ENCODE measurements at regions not wholly inside any gene's neighbourhood (a gene's known extent, or its start where the extent isn't known, plus 50 kb on each side); places are given as distances from the start of the nearest gene placed in this dataset.
"Not testable (repeated sequence)": the region's sequence is repeated elsewhere in the genome, so short reads cannot be mapped to it uniquely, and the experiment has no call there.

DNA sequence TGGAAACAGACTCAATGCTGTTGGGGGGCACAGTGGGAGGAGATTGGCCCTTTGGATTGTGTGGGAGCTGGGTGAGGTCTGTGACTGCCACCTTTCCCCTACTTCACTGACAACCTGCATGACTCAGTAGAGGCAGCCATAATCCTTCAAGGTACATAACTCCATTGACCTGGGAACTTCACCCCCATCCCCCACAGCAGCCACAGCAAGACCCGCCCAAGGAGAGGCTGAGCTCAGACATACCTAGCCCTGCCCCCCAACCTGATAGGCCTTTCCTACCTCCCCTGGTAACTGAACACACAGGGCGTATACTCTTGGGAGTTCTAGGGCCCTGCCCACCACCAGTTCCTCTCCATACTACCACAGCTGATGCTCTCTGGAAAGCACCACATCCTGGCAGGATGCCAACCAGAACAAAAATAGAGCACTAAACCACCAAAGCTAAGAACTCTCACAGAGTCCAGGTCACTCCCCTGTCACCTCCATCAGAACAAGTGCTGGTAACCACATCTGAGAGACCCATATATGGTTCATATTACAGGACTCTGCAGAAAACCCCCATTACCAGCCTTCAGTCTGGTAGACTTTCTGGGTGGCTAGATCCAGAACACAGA lies 703.9 kb downstream of the FSCB start:
- DNase-seq = no peak

DNA sequence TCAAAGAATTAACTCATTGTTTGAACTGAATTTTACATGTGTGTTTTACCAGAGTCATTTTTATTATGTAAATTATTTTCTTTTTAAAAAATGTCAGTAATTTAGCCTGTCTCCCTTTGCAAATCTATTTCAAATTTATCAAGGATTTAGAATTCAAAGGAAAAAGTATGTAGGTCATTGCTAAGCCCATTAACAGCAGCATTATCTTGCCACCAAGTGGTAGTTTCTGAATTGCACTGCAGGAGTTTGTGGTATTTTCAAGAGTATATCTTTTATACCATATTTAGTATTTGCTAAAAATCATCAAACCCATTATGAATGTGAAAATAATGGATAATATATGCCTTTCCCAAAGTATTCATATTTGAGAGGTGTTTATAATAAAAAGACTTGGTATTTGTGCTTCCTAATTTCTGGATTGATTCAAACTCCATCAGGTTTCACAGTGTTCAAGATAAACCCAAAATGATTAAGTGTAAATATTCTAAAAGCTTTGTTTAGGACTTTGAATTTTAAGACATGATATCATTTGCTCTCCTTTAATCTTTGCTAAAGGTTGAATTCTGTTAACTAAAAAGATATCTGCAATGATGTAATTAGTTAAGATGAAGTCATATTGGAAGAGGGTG lies 711.4 kb downstream of the FSCB start:
- no peak for DNase-seq

DNA sequence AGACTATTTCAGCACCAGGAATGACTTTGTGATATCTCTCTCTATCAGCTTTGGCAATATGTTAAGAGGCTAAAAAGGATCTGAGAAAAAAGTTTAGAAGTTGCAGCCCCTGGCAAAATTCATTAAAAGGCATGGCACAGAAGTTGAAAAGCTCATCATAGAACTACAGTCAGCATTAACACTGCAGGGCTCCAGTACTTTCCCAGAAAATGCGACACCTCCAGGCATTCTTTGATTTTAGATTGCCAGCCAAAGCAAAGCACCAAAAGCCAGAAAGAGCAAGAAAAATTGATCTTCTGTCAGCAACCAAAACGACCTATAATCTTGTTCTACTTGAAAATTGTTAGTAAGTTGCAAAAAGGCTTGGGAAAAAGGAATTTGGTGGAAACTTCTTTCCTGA lies 713.5 kb downstream of the FSCB start:
- DNase-seq = no peak

DNA sequence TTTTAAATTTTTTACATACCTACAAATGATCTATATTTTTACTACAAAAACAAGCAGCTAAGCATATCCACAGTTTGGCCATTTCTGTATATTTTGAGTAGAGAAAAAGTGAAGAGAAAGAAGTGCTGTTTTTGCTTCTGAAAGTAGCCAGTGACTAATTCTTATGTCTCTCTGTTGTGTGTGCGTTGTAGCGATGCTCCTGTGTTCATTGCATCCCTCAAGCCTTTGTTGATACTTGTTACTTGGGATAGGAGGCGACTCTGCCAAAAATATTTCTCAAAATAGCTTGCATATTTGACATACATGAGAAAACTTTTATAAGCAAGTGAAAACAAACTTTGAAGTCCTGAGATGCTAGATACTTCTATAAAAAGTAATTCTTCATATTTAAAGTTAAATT lies 714.1 kb downstream of the FSCB start:
- no peak for DNase-seq

DNA sequence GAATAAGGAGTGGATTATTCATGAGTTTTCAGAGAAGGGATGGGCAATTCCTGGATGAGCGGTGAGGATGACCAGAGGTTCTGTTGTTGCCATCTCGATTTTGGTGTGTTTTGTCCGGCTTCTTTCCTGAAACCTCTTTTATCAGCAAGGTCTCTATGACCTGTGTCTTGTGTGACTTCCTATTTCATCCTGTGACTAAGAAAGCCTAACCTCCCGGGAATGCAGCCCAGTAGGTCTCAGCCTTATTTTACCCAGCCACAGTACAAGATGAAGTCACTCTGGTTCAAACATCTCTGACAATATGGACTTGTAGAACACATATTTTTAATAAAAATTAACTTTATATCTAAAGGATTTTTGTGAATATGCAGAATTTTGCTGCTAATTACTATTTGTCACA lies 716.4 kb downstream of the FSCB start:
- DNase-seq = no peak

GRCh38 chr14:43789458-43789857 lies 717.6 kb downstream of the FSCB start:
- no peak for DNase-seq

- no peak for DNase-seq
Measured at GRCh38 chr14:43786066-43786762, 720.9 kb downstream of the FSCB start.

GRCh38 chr14:43784432-43784831 lies 722.7 kb downstream of the FSCB start:
- DNase-seq = not testable (repeated sequence)

- no peak for DNase-seq
Measured at GRCh38 chr14:43778937-43779639, 728.0 kb downstream of the FSCB start.

DNA sequence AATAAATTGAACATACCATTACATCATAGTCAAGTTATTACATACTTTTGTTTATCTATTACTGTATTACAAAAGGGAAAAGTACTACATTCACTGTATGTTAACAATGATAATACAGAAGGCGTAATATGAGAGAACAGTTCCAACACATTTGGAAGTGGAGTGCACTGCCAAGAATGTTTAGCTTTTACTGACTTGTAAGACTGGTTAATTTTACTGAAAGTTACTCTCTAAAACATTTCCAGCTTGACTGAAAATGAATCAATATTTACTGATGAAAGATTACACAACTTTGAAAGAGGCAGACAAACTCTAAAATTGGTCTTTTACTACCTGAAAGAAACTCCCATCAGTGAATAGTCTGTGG lies 728.5 kb downstream of the FSCB start:
- no peak for DNase-seq

DNA sequence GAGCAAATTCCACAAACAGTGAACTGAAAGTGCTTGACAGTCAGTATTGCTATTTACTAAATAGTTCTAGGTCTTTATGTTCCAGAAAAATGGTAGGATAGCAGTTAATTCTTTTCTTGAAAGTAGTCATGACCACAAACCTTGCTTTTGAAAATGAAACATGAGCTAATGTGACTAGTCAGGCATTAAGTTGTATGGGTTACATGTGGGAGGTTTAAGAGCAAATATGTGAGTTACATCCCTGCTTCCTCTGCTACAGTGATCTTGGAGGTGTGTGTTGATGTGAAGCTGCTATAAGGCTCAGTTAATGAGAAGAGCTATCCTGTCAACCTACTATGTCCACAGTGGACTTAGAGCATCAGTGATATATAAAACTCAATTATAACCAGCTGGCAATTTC lies 741.6 kb downstream of the FSCB start:
- DNase-seq = no peak

DNA sequence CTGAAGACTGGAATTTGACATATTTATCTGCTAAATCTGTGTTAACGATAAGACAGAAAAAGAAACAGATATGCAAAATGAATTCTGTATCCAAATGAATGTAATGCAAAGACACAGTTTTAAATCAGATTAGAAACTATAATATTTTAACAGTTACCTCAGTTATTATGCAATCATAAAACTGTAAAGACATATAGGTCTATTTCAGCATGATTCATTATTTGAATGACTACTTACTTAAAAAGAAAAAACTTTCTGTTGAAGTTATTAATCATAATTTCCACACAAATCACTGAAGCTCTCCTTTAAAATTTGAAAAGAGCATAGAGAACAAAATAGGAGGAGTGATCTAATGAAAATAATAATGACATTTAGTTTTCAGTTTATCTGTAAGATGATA lies 742.6 kb downstream of the FSCB start:
- DNase-seq = no peak

DNA sequence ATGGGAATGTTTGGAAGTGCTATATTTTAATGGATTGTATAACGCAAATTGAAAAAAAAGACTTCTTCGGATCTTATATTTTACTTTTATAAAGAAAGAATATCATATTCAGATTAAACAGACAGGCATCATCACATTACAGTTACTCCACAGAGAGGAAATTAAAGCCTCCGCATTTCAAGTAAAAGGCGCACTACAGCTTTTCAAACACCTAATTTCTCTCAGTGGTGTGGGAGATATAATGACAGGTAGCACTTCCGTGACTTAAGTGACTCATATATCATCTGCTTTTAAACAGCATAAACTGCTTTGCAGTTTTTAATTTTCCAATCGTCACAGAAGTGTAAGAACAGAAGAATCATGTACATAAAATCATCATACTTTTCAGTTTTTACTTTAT lies 751.4 kb downstream of the FSCB start:
- DNase-seq = no peak

- DNase-seq = no peak
Measured at GRCh38 chr14:43754838-43755237, 752.2 kb downstream of the FSCB start.

DNA sequence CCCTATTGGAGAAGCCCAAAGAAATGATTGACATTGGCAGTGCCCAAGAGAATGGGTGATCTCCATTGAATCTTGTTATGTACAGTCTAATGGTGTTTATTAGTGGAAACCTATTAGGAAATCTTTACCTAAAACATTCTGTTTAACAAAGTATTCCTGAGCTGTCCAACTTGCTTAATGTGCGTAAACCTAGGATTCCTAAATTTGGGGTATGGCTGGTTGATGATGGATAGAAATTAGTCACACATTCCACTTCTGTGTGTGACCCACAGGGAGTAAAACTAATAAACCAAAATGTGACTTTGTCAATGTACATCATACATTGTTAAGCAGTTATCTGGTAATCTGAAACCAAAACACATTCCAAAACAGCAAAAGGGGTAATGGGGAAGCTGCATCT lies 761.3 kb downstream of the FSCB start:
- no peak for DNase-seq

- no peak for DNase-seq
Measured at GRCh38 chr14:43735932-43736331, 771.2 kb downstream of the FSCB start.

- no peak for DNase-seq
Measured at GRCh38 chr14:43729143-43729542, 777.9 kb downstream of the FSCB start.

DNA sequence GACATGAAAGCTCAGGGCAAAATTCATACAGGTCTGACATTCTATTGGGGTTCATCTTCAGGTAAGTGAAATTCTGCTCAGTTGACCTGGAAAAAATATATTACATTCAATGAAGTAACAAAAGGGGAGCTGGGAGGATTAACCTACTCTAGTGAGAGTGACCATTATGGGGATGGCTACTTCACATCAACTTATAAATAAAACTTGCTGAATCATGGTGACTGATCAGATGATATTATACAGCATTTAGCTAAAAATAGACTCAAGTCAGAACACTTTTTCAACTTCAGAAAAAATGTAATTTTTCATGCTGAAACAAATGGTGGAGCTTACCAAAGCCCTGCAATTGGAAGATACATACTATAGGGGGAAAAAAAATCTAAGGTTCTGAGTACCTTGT lies 800.2 kb downstream of the FSCB start:
- no peak for DNase-seq

- DNase-seq = not testable (repeated sequence)
Measured at GRCh38 chr14:43698561-43699284, 808.4 kb downstream of the FSCB start.

DNA sequence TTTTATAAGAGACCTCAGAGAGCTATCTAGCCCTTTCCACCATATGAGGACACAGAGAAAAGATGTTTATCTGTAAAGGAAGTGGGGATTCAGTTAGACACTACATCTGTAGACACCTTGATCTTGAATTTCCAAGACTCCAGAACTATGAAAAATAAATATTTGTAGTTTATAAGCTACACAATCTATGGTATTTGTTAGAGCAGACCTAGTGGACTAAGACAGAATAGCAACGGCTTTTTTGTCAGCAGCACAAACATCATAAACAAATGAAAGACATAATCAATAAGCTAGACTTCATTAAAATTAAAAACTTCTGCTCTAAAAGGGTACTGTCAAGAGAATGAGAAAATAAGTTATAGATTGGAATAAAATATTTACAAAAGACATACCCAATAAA lies 810.1 kb downstream of the FSCB start:
- no peak for DNase-seq

GRCh38 chr14:43692706-43693105 lies 814.4 kb downstream of the FSCB start:
- DNase-seq = no peak

- no peak for DNase-seq
Measured at GRCh38 chr14:43687921-43688320, 819.2 kb downstream of the FSCB start.

DNA sequence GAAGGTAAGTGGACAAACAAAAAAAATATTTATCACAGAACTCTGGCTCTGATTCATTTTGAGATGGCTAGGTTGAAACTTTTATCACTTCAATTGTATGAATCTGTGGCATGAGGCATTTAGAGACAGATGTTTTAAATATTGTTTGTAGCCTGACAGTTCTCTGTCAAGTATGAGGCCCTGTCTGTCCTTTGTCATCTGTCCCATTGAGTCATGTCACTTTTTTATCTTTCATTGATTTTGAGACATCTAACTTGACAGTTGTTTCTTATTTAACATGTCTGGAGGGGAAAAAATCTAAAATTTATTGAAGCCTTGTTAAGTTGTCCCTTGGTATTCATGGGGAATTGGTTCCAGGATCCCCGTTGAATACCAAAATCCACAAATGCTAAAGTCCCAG lies 829.5 kb downstream of the FSCB start:
- no peak for DNase-seq
